Dermis blood vessel endothelial cell (primary cell): ENCODE measurements at regions not wholly inside any gene's neighbourhood (a gene's known extent, or its start where the extent isn't known, plus 50 kb on each side); places are given as distances from the start of the nearest gene placed in this dataset.

ENCODE experiments used
- DNase-seq: peaks from one replicate; pipeline ENCODE4 v3.0.0; 2010

GRCh38 chr2:509888-510287 is 167.3 kb downstream of the TMEM18 start:
- no peak for DNase-seq

- no peak for DNase-seq
Observed at GRCh38 chr2:508121-508520, 169.1 kb downstream of the TMEM18 start.

GRCh38 chr2:506866-507265 is 170.3 kb downstream of the TMEM18 start:
- no peak for DNase-seq

GRCh38 chr2:506451-506850 is 170.8 kb downstream of the TMEM18 start:
- DNase-seq: no peak

- DNase-seq: no peak
Observed at GRCh38 chr2:505941-506340, 171.3 kb downstream of the TMEM18 start.

- no peak for DNase-seq
Observed at GRCh38 chr2:503288-503999, 173.8 kb downstream of the TMEM18 start.

- DNase-seq: no peak
Observed at GRCh38 chr2:502831-503230, 174.4 kb downstream of the TMEM18 start.

- DNase-seq: no peak
Observed at GRCh38 chr2:501667-502066, 175.5 kb downstream of the TMEM18 start.

GRCh38 chr2:501130-501529 is 176.1 kb downstream of the TMEM18 start:
- no peak for DNase-seq

- DNase-seq: no peak
Observed at GRCh38 chr2:499726-500125, 177.5 kb downstream of the TMEM18 start.

GRCh38 chr2:498493-499178 is 178.6 kb downstream of the TMEM18 start:
- no peak for DNase-seq

- no peak for DNase-seq
Observed at GRCh38 chr2:497770-498492, 179.3 kb downstream of the TMEM18 start.

GRCh38 chr2:496729-497128 is 180.5 kb downstream of the TMEM18 start:
- no peak for DNase-seq

GRCh38 chr2:495745-496275 is 181.4 kb downstream of the TMEM18 start:
- no peak for DNase-seq

- no peak for DNase-seq
Observed at GRCh38 chr2:494853-495252, 182.4 kb downstream of the TMEM18 start.

- DNase-seq: no peak
Observed at GRCh38 chr2:493228-493627, 184.0 kb downstream of the TMEM18 start.

GRCh38 chr2:492178-492577 is 185.0 kb downstream of the TMEM18 start:
- no peak for DNase-seq

GRCh38 chr2:489838-490237 is 187.4 kb downstream of the TMEM18 start:
- DNase-seq: no peak

- DNase-seq: no peak
Observed at GRCh38 chr2:489084-489483, 188.1 kb downstream of the TMEM18 start.

- DNase-seq: no peak
Observed at GRCh38 chr2:487186-488079, 189.8 kb downstream of the TMEM18 start.

- DNase-seq: no peak
Observed at GRCh38 chr2:486371-486770, 190.8 kb downstream of the TMEM18 start.

GRCh38 chr2:481388-481787 is 193.5 kb upstream of the ALKAL2 start:
- DNase-seq: no peak
